ENCODE measurements at regions not wholly inside any gene's neighbourhood (a gene's known extent, or its start where the extent isn't known, plus 50 kb on each side); places are given as distances from the start of the nearest gene placed in this dataset.
"Not testable (repeated sequence)": the region's sequence is repeated elsewhere in the genome, so short reads cannot be mapped to it uniquely, and the experiment has no call there.

DNA sequence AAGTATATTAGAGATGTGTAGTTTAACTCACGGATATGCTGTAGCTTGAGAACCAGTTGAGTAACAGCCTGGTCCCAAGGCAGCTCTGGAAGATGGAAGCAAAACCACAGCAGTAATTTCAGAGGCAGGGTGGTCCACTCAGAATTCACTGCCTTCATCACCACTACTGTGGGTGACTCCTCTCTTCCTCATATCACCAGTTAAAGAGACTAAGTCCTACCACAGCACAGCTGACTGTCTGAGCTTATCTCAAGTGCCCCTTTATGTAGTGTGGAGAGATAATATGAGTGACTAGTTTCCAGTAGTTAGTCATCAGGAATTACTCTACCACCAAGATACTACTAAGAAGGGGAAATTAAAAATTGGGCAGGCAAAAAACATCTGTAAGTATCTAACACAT is 1571.2 kb upstream of the C9orf72 start:
- Mint-ChIP-seq H3K9me3 (ENCODE audit: low read depth) (peaks cover 6% of the 10 kb centered on the region), H3K36me3 (no peaks in the 10 kb centered on the region), H3K27ac (no peak overlapping the region), H3K4me1 (no peaks in the 10 kb centered on the region), H3K4me3 (no peak overlapping the region), H3K27me3 (no peaks in the 10 kb centered on the region)
- ATAC-seq (no peak), DNase-seq (no peak)
- CTCF ChIA-PET = no interaction called here

DNA sequence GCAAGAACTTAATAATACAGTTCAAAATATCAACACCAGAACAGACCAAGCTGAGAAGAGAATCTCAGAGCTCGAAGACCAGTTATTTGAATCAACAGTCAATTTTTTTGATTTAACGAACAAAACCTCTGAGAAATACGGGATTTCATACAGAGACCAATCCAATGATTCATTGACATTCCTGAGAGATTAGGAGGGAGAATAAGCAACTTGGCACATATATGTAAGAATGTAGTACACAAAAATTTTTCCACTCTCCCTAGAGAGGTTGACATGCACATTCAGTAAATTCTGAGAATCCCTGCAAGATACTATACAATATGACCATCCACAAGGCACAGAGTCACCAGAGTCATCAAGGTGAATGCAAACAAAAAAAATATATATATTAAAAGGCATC is 1577.3 kb upstream of the C9orf72 start:
- Mint-ChIP-seq H3K27ac (no peak overlapping the region), H3K36me3 (no peaks in the 10 kb centered on the region), H3K4me1 (no peaks in the 10 kb centered on the region), H3K9me3 (ENCODE audit: low read depth) (no peaks in the 10 kb centered on the region), H3K4me3 (no peak overlapping the region), H3K27me3 (no peaks in the 10 kb centered on the region)
- DNase-seq (no peak), ATAC-seq (no peak)
- CTCF ChIA-PET = no interaction called here

DNA sequence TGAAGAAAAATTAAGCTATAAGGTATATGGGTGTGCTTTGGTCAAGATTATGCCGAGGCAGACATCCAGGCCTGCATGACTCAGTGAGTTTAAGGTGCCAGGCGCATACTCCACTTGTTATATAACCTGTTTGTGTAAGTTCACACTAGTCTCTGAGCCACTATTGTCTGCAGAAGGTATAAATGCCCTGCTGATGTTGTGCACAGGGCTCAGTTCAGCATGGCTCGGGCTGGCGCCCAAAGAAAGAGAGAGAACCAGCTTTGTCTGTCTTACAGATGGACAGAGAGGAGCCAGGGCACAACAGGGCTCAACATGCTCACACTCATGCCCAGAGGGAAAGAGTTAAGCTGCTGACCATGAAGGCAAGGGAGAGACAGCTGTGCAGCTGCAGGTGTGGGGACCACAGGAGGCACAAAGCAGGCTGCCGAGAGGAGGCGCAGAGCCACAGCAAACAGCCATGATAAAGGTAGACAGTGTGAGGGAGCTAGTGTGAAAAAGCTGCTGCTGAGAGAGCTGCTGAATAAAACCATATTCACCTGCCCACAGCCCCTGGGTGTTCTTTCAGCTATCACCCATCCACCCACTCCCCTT is 1587.6 kb upstream of the C9orf72 start:
- no peak for ATAC-seq
- no peaks in the 10 kb centered on the region for H3K4me1 Mint-ChIP-seq
- H3K9me3 Mint-ChIP-seq (ENCODE audit: low read depth) = no peaks in the 10 kb centered on the region
- no peaks in the 10 kb centered on the region for H3K27me3 Mint-ChIP-seq
- DNase-seq = no peak
- no peak overlapping the region for H3K4me3 Mint-ChIP-seq
- CTCF ChIA-PET = no interaction called here
- no peak overlapping the region for H3K27ac Mint-ChIP-seq
- no peaks in the 10 kb centered on the region for H3K36me3 Mint-ChIP-seq

DNA sequence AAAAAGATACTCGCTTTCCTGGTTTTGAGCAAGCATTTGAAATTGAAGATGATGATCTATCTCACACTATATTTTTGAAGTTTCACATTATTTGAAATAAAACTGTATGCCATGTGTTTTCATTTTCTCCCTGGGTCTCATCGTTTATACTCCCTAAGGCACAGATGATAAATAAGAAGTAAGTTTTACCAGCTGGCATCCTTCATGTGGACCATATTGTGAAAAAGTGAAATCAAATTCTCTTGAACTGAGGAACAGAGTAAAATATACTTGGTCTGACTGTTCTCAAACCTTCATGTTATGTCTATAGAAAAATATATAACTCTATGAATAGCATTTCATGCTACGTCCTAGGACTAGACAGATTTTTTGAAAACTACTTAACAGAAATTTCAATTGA is 1600.9 kb upstream of the C9orf72 start:
- no peaks in the 10 kb centered on the region for H3K4me1 Mint-ChIP-seq
- no peak for DNase-seq
- no peak overlapping the region for H3K27ac Mint-ChIP-seq

DNA sequence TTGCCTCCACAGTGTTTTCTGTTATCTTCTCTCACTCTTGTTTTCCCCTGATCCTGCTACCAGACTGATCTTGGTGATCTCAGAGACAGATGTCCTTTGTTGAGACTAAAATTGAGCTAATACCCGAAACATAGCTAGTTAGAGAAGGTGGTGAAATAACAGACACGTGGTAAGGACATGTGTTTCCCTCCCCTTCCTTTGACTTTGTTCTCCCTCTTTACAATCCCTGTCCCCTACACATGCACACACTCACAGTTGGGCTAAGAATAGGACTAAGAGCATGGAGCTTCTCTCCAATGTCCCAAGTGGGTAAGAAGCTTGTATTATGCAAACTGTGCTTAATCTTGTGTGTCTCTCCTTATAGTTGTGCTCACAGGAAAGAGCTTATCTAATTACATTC is 1603.0 kb upstream of the C9orf72 start:
- DNase-seq = no peak

More for the DNA sequence above, 1600.9 kb upstream of the C9orf72 start:
- no peak for ATAC-seq
- no peaks in the 10 kb centered on the region for H3K9me3 Mint-ChIP-seq (ENCODE audit: low read depth)
- H3K36me3 Mint-ChIP-seq = no peaks in the 10 kb centered on the region
- H3K4me3 Mint-ChIP-seq = no peak overlapping the region
- CTCF ChIA-PET = no interaction called here
- H3K27me3 Mint-ChIP-seq = no peaks in the 10 kb centered on the region

DNA sequence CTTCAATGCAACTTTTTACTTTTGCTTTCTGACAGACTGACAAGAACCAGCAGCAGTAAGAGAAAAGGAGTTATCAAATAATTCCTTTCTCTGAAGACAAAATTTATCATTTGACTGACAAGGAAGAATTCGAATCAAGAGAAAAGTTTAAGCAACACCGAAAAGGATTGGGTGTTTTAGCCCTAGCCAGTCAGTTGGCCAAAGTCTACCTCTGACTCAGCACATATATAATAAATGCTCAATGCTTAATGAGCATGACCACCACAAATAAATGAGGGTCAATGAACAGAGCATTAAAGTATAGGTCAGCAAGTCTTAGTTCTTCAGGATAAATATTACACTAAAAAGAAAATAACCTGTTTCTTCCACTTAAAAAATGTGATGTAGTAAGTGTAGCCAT is 1603.5 kb upstream of the C9orf72 start:
- Mint-ChIP-seq H3K27me3 (no peaks in the 10 kb centered on the region), H3K9me3 (ENCODE audit: low read depth) (no peaks in the 10 kb centered on the region), H3K27ac (no peak overlapping the region), H3K4me3 (no peak overlapping the region), H3K36me3 (no peaks in the 10 kb centered on the region), H3K4me1 (no peaks in the 10 kb centered on the region)
- DNase-seq = no peak
- CTCF ChIA-PET = no interaction called here
- ATAC-seq = no peak

More for the DNA sequence above, 1603.0 kb upstream of the C9orf72 start:
- no peaks in the 10 kb centered on the region for H3K27me3 Mint-ChIP-seq
- ATAC-seq = no peak
- no peaks in the 10 kb centered on the region for H3K36me3 Mint-ChIP-seq
- no peak overlapping the region for H3K4me3 Mint-ChIP-seq
- H3K27ac Mint-ChIP-seq = no peak overlapping the region
- H3K9me3 Mint-ChIP-seq (ENCODE audit: low read depth) = no peaks in the 10 kb centered on the region
- no peaks in the 10 kb centered on the region for H3K4me1 Mint-ChIP-seq
- CTCF ChIA-PET = no interaction called here

DNA sequence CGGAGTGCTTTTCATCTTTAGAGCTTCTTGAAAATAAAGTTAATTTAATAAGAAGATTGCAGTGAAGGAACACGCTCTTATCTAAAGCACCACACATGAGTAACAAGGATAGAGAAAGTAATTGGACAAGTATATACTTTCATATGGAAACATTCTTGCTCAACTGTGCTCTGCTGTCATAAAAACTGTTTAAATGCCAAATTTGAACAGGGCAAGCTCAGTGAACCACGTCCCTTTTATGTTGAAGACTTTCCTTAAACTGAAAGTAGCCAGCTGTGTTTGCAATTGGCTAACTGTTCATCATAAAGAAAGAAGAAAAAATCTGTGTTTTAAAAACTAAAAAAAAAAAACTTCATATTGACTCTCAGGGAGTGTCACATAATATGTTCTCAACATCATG is 1610.7 kb upstream of the C9orf72 start:
- Mint-ChIP-seq H3K4me3 (no peak overlapping the region), H3K27me3 (no peaks in the 10 kb centered on the region), H3K9me3 (ENCODE audit: low read depth) (no peaks in the 10 kb centered on the region), H3K36me3 (no peaks in the 10 kb centered on the region), H3K4me1 (no peaks in the 10 kb centered on the region), H3K27ac (no peak overlapping the region)
- ATAC-seq (no peak), DNase-seq (no peak)
- CTCF ChIA-PET = no interaction called here

DNA sequence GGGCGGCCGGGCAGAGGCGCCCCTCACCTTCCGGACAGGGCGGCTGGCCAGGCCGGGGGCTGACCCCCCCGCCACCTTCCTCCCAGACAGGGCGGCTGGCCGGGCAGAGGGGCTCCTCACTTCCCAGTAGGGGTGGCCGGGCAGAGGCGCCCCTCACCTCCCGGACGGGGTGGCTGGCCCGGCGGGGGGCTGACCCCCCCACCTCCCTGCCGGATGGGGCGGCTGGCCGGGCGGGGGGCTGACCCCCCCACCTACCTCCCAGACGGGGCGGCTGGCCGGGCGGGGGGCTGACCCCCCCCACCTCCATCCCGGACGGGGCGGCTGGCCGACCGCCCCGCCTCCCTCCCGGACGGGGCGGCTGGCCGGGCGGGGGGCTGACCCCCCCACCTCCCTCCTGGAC is 1615.5 kb upstream of the C9orf72 start:
- ATAC-seq; H3K27ac Mint-ChIP-seq; DNase-seq; H3K27me3 Mint-ChIP-seq; H3K36me3 Mint-ChIP-seq; H3K9me3 Mint-ChIP-seq (ENCODE audit: low read depth); CTCF ChIA-PET; H3K4me3 Mint-ChIP-seq; H3K4me1 Mint-ChIP-seq: not testable (repeated sequence)

DNA sequence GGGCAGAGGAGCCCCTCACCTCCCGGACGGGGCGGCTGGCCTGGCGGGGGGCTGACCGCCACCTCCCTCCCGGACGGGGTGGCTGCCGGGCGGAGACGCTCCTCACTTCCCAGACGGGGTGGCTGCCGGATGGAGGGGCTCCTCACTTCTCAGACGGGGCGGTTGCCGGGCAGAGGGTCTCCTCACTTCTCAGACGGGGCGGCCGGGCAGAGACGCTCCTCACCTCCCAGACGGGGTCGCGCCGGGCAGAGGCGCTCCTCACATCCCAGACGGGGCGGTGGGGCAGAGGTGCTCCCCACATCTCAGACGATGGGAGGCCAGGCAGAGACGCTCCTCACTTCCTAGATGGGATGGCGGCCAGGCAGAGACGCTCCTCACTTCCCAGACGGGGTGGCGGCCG is 1615.9 kb upstream of the C9orf72 start:
- H3K9me3 Mint-ChIP-seq (ENCODE audit: low read depth); H3K4me3 Mint-ChIP-seq; CTCF ChIA-PET; H3K4me1 Mint-ChIP-seq; DNase-seq; ATAC-seq; H3K27ac Mint-ChIP-seq; H3K27me3 Mint-ChIP-seq; H3K36me3 Mint-ChIP-seq: not testable (repeated sequence)

DNA sequence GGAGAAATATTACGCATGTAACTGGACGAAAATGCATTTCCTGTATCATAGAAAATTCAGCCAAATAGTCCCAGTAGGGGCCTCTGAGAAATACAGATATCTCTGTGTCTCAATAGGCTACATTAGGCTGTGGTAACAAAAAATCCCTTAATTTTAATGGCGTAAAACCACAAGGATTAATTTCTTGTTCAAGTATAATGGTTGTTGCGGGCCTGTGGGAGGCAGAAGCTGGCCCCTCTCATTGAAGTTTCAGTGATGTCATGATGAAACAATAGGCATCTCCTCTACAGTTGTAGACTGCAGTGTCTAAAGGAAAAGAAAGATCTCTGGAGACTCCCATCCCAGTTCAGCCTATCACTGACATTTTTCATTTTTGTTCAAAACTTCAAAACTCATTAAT is 1625.6 kb upstream of the C9orf72 start:
- CTCF ChIA-PET = no interaction called here
- Mint-ChIP-seq H3K27ac (no peak overlapping the region), H3K4me1 (no peaks in the 10 kb centered on the region), H3K9me3 (ENCODE audit: low read depth) (no peaks in the 10 kb centered on the region), H3K4me3 (no peak overlapping the region), H3K36me3 (no peaks in the 10 kb centered on the region), H3K27me3 (no peaks in the 10 kb centered on the region)
- ATAC-seq (no peak), DNase-seq (no peak)

DNA sequence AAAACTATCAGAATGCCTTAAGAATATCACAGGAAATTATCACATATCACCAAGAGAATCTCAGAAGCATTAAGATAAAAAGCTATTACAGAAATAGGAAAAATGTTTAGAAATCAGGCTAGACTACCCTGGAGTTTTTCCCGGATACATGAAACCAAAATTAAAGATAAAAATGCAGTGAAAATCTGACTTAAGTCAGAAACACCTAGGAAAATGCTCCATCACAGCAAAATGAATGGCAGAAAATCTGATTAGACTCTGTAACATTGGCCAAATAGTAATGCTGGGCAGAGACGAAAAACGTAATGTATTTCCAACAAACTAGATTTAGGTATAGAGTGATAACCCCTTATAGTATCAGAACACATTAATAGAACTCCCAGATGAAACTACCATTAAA is 1626.7 kb upstream of the C9orf72 start:
- CTCF ChIA-PET = no interaction called here
- Mint-ChIP-seq H3K27ac (no peak overlapping the region), H3K9me3 (ENCODE audit: low read depth) (no peaks in the 10 kb centered on the region), H3K36me3 (no peaks in the 10 kb centered on the region), H3K4me1 (no peaks in the 10 kb centered on the region), H3K4me3 (no peak overlapping the region), H3K27me3 (no peaks in the 10 kb centered on the region)
- no peak for DNase-seq
- no peak for ATAC-seq

DNA sequence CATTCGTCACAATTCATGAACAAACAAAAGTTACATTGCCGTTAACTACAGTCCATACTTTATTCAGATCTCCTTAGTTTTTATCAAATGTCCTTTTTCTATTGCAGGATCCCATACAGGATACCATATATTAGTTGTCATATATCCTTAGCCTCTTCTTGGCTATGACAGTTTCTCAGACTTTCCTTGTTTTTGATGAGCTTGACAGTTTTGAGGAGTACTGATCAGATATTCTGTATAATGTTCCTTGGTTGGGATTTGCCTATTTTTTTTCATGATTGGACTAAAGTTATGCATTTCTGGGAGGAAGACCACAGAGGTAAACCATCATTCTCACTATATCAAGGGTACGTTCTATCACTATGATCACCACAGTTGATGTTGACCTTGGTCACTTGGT is 1627.4 kb upstream of the C9orf72 start:
- H3K4me1 Mint-ChIP-seq = no peaks in the 10 kb centered on the region
- no peak overlapping the region for H3K27ac Mint-ChIP-seq
- DNase-seq (no peak), ATAC-seq (no peak)
- CTCF ChIA-PET = no interaction called here
- no peaks in the 10 kb centered on the region for H3K36me3 Mint-ChIP-seq
- no peaks in the 10 kb centered on the region for H3K9me3 Mint-ChIP-seq (ENCODE audit: low read depth)
- H3K27me3 Mint-ChIP-seq = no peaks in the 10 kb centered on the region
- H3K4me3 Mint-ChIP-seq = no peak overlapping the region

DNA sequence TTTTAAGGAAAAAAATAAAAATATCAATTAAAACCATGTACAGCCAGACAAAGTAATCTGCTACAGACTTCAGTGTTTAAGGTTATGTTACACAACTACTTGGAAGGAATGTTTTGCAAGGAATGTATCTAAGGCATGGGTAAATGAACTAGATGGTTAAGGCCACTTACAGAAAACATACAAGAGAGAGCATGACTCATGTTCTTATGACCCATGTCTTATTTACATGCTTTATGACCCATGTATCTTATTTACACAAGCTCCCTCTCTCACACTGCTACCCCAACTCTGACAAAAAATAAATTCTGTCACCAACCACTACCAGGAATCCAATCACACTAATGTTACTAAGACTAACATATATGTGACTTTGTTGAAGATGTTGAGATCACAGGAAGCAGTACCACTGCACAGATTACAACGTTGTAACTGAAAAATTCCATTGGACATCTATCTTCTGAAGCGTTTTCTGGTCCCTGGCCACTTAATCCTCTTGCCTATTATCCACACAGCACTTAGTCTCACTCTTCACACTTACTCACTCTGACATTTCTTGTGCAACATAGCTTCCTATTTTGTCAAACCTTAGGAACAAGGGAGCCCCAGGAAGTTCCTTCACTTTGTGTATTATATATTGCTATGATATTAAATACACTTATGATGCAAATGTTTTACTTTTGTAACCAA is 1630.1 kb upstream of the C9orf72 start:
- no peaks in the 10 kb centered on the region for H3K9me3 Mint-ChIP-seq (ENCODE audit: low read depth)
- ATAC-seq (no peak), DNase-seq (no peak)
- H3K4me3 Mint-ChIP-seq = no peak overlapping the region
- H3K27ac Mint-ChIP-seq = no peak overlapping the region
- no peaks in the 10 kb centered on the region for H3K27me3 Mint-ChIP-seq
- no peaks in the 10 kb centered on the region for H3K4me1 Mint-ChIP-seq
- CTCF ChIA-PET = no interaction called here
- no peaks in the 10 kb centered on the region for H3K36me3 Mint-ChIP-seq

DNA sequence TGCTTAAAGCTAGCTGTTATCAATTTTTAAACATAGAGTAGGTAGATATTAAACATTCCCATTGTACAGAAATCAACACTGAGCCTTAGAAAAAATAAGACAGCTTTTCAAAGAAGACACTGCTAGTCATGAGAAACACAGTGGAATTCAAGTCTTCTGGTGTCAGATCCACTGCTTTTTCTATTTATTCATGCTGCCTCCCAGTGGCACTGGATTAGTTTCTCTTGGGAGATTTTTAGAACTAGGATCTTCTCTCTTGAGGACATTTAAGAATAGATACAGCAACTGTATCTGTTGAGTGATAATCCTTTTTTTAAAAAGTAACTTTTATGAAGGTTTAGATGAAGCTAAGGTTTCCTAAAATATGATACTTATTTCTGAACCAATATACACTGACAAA is 1635.4 kb upstream of the C9orf72 start:
- CTCF ChIA-PET = no interaction called here
- no peak for DNase-seq
- ATAC-seq = no peak
- H3K4me1 Mint-ChIP-seq = peaks cover 11% of the 10 kb centered on the region
- no peak overlapping the region for H3K27ac Mint-ChIP-seq
- peaks cover 26% of the 10 kb centered on the region for H3K27me3 Mint-ChIP-seq
- peaks cover 2% of the 10 kb centered on the region for H3K36me3 Mint-ChIP-seq
- H3K9me3 Mint-ChIP-seq (ENCODE audit: low read depth) = no peaks in the 10 kb centered on the region
- H3K4me3 Mint-ChIP-seq = no peak overlapping the region

Data from activated CD8-positive, alpha-beta memory T cell treated with anti-CD3 and anti-CD28 coated beads, Interleukin-2, amount 10 ng/mL, durations not matched to agents 7 days and 5 days (primary cell).